ENCODE measurements at regions not wholly inside any gene's neighbourhood (a gene's known extent, or its start where the extent isn't known, plus 50 kb on each side); places are given as distances from the start of the nearest gene placed in this dataset.

GRCh38 chr17:68804777-68805520, 150.2 kb downstream of the ABCA8 start:
- H3K4me3 Mint-ChIP-seq (ENCODE audit: unreplicated experiment) = no peak overlapping the region
- H3K27ac Mint-ChIP-seq (ENCODE audit: unreplicated experiment) = no peak overlapping the region
- peaks cover 4% of the 10 kb centered on the region for H3K9me3 Mint-ChIP-seq (ENCODE audit: unreplicated experiment)
- no peaks in the 10 kb centered on the region for H3K4me1 Mint-ChIP-seq (ENCODE audit: low read depth, unreplicated experiment)
- no peak for TF ChIP-seq CTCF (IDR thresholded peaks at IDR 0.05; ENCODE audit: partially characterized antibody, unreplicated experiment)
- H3K36me3 Mint-ChIP-seq (ENCODE audit: unreplicated experiment) = no peaks in the 10 kb centered on the region
- DNase-seq = no peak
- no peaks in the 10 kb centered on the region for H3K27me3 Mint-ChIP-seq (ENCODE audit: unreplicated experiment)

- H3K27ac Mint-ChIP-seq (ENCODE audit: unreplicated experiment) = no peak overlapping the region
- H3K4me3 Mint-ChIP-seq (ENCODE audit: unreplicated experiment) = no peak overlapping the region
- no peaks in the 10 kb centered on the region for H3K36me3 Mint-ChIP-seq (ENCODE audit: unreplicated experiment)
- H3K9me3 Mint-ChIP-seq (ENCODE audit: unreplicated experiment) = peaks cover 4% of the 10 kb centered on the region
- H3K27me3 Mint-ChIP-seq (ENCODE audit: unreplicated experiment) = no peaks in the 10 kb centered on the region
- no peak for DNase-seq
- no peak for TF ChIP-seq CTCF (IDR thresholded peaks at IDR 0.05; ENCODE audit: partially characterized antibody, unreplicated experiment)
- no peaks in the 10 kb centered on the region for H3K4me1 Mint-ChIP-seq (ENCODE audit: low read depth, unreplicated experiment)
These were observed 151.8 kb downstream of the ABCA8 start for GRCh38 chr17:68803164-68803929.

GRCh38 chr17:68801335-68802247, 153.6 kb downstream of the ABCA8 start:
- TF ChIP-seq CTCF (IDR thresholded peaks at IDR 0.05; ENCODE audit: partially characterized antibody, unreplicated experiment) = no peak
- Mint-ChIP-seq H3K4me3 (ENCODE audit: unreplicated experiment) (no peak overlapping the region), H3K36me3 (ENCODE audit: unreplicated experiment) (no peaks in the 10 kb centered on the region), H3K4me1 (ENCODE audit: low read depth, unreplicated experiment) (no peaks in the 10 kb centered on the region), H3K9me3 (ENCODE audit: unreplicated experiment) (peaks cover 4% of the 10 kb centered on the region), H3K27ac (ENCODE audit: unreplicated experiment) (no peak overlapping the region), H3K27me3 (ENCODE audit: unreplicated experiment) (no peaks in the 10 kb centered on the region)
- no peak for DNase-seq

- Mint-ChIP-seq H3K27ac (ENCODE audit: unreplicated experiment) (no peak overlapping the region), H3K27me3 (ENCODE audit: unreplicated experiment) (no peaks in the 10 kb centered on the region)
These were observed 154.4 kb downstream of the ABCA8 start for GRCh38 chr17:68800751-68801150.

More at GRCh38 chr17:68800751-68801150, 154.4 kb downstream of the ABCA8 start:
- TF ChIP-seq CTCF (IDR thresholded peaks at IDR 0.05; ENCODE audit: partially characterized antibody, unreplicated experiment) = no peak
- Mint-ChIP-seq H3K4me3 (ENCODE audit: unreplicated experiment) (no peak overlapping the region), H3K36me3 (ENCODE audit: unreplicated experiment) (peaks cover 5% of the 10 kb centered on the region), H3K9me3 (ENCODE audit: unreplicated experiment) (peaks cover 1% of the 10 kb centered on the region), H3K4me1 (ENCODE audit: low read depth, unreplicated experiment) (no peaks in the 10 kb centered on the region)
- DNase-seq = no peak

All from glutamatergic neuron (in vitro differentiated cells).